BJ (cell line): ENCODE measurements at regions not wholly inside any gene's neighbourhood (a gene's known extent, or its start where the extent isn't known, plus 50 kb on each side); places are given as distances from the start of the nearest gene placed in this dataset.
"Not testable (repeated sequence)": the region's sequence is repeated elsewhere in the genome, so short reads cannot be mapped to it uniquely, and the experiment has no call there.

ENCODE experiments used
- CTCF ChIA-PET: fragments of 350-600 bp; formaldehyde crosslinking; extraction: SDS; loops from one replicate; lab custom pipeline; 2021; ENCODE audit warnings: antibody characterized with exemption, inconsistent platforms; lab: Yijun Ruan, JAX
- POLR2A ChIA-PET: fragments of 300-600 bp; sonication (Branson Sonifier 250); formaldehyde crosslinking; extraction: SDS; loops from one replicate; lab custom pipeline; 2021; ENCODE audit warnings: antibody characterized with exemption; lab: Charles Lee
- DNase-seq: peaks from one replicate; pipeline ENCODE4 v3.0.0-alpha.2; 2011; ENCODE audit warnings: low read depth
- H3K27me3 ChIP-seq: 2 replicates; pipeline ENCODE4 v1.6.0; 2011; ENCODE audit warnings: low read length; ENCODE audit not compliant: control insufficient read depth, insufficient read depth
- H3K36me3 ChIP-seq: 2 replicates; pipeline ENCODE4 v1.5.1; 2011; ENCODE audit warnings: low read length; ENCODE audit not compliant: control insufficient read depth, insufficient read depth
- H3K4me3 ChIP-seq: 2 replicates; pipeline ENCODE4 v1.5.1; 2011; ENCODE audit warnings: low read depth, mild to moderate bottlenecking, control low read depth, low read length
- CTCF ChIP-seq: IDR thresholded peaks from 2 replicates; pipeline ENCODE4 v1.5.1; 2011; ENCODE audit warnings: low read depth, mild to moderate bottlenecking, control low read depth, inconsistent platforms, low read length, moderate library complexity; ENCODE audit not compliant: insufficient read depth

- H3K4me3 ChIP-seq: no peak overlapping the region
- POLR2A ChIA-PET: no interaction called here
- 0 out of 2 replicates have a peak, but pooled peaks cover 2% of the 10 kb centered on the region for H3K27me3 ChIP-seq
- no peaks in the 10 kb centered on the region for H3K36me3 ChIP-seq
- CTCF ChIA-PET: interaction anchor here (0.6 to 1.2 kb wide), 3 partner anchors 20 to 568 kb away, joined by 3 read pairs; no protein-coding TSS in a partner anchor
- DNase-seq: no peak
- no peak for TF ChIP-seq CTCF
Measured at GRCh38 chr4:54402880-54403480, 173.9 kb downstream of the PDGFRA start.

DNA sequence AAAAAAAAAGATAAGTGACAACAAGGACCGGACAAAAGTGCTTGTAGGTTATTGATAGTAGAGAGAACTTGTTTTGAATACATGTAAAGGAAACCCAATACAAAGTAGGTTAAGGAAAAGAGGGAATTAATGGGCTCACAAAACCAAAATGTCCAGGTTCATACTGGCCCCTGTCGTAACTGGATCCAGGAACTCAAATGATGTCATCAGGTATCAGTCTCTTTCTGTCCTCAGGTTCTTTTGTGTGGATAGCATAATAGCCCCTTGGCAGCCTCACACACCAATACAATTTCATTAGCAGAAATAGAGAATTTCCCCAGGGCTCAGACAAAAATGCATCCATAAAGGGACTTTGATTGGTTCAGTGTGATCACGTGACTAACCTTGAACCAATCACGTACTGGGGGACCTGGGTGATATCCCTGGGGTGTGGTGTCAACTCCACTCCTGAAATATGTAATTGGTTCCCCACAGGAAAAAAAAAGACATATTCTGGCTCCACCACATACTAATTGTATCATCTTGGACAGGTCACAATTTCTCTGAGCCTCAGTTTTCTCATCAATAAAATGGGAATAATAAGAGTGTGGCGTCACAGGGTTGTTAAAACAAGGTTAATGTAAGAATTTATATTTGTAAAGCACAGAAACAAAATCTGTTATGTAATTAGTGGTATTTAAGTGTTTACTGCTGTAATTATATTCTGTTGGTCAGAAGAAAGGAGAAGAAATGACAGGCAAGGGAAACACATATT, 174.8 kb downstream of the PDGFRA start:
- no peaks in the 10 kb centered on the region for H3K36me3 ChIP-seq
- H3K27me3 ChIP-seq: 0 out of 2 replicates have a peak, but pooled peaks cover 2% of the 10 kb centered on the region
- ChIA-PET CTCF (no interaction called here), POLR2A (no interaction called here)
- no peak for DNase-seq
- no peak for TF ChIP-seq CTCF
- no peak overlapping the region for H3K4me3 ChIP-seq

DNA sequence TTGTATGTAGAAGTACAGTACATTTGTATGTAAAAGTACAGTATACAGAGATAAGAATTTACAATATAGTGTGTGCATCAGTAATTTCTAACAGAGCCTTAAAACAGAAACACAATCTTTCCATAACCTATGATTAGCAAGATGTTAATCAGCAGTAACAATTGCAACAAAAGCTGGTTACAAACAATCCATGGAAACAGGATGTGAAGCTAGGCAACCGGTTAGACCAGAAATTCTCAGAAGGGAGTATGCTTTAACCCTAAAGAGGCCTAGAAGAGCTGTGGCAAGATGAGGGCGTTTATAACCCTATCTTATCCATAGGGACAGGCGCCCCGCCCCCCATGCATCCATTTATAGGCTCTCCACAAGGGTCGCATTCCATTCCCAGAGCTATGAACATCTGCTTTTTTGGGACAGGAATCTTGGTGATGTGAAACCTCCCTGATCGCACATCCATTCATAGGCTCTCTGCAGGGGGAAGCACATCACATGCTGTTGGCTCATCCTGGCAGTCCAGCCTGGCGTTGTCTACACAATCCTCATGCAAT, 180.3 kb downstream of the PDGFRA start:
- POLR2A ChIA-PET, H3K27me3 ChIP-seq, H3K36me3 ChIP-seq, H3K4me3 ChIP-seq, DNase-seq, CTCF ChIA-PET: not testable (repeated sequence)

- H3K27me3 ChIP-seq: no peaks in the 10 kb centered on the region
- no peak for DNase-seq
- CTCF ChIA-PET: no interaction called here
- no peaks in the 10 kb centered on the region for H3K36me3 ChIP-seq
- H3K4me3 ChIP-seq: no peak overlapping the region
- no peak for TF ChIP-seq CTCF
- POLR2A ChIA-PET: no interaction called here
Measured at GRCh38 chr4:54414545-54414944, 185.5 kb downstream of the PDGFRA start.

DNA sequence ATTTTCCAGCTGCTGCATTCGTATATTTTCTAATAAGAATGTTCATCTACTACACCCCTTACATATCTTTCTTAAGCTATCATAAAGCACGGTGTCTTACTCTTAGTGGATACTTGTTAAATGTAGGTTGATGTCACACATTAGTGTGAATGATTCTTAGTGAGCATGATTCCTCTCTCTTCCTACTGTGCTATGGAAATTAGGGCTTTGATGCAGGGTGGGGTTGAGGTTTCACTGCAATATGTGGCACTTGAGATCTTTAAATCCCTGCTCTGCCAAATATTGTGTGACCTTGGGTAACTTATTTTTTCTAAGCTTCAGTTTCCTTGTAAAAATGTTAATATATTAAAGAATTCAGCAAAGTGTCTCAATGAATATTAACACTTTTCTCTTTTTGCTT, 188.4 kb downstream of the PDGFRA start:
- DNase-seq: no peak
- CTCF ChIA-PET: interaction anchor here (1.5 kb wide), 1 partner anchor 16 kb away, joined by 5 read pairs; no protein-coding TSS in a partner anchor
- no peak overlapping the region for H3K4me3 ChIP-seq
- no peaks in the 10 kb centered on the region for H3K36me3 ChIP-seq
- POLR2A ChIA-PET: no interaction called here
- no peaks in the 10 kb centered on the region for H3K27me3 ChIP-seq
- no peak for TF ChIP-seq CTCF
